Fibroblast of mammary gland (primary cell): ENCODE measurements at regions not wholly inside any gene's neighbourhood (a gene's known extent, or its start where the extent isn't known, plus 50 kb on each side); places are given as distances from the start of the nearest gene placed in this dataset.
A peak's percentile ranks its signal among the peaks of the same experiment; 100 is the strongest.

Experiments used
- DNase-seq: peaks from one replicate; pipeline ENCODE4 v3.0.0-alpha.2; 2010; ENCODE audit warnings: low read depth
- H3K4me3 ChIP-seq: 2 replicates; pipeline ENCODE4 v1.5.1; 2011; ENCODE audit warnings: low read depth, mild to moderate bottlenecking, low read length, moderate library complexity; ENCODE audit not compliant: control insufficient read depth
- TF ChIP-seq, protein P1 (sequence below): conservative IDR thresholded peaks from 2 replicates; pipeline ENCODE4 v1.5.1; 2011; ENCODE audit warnings: low read depth, low read length, inconsistent platforms; ENCODE audit not compliant: control insufficient read depth, insufficient read depth

DNA sequence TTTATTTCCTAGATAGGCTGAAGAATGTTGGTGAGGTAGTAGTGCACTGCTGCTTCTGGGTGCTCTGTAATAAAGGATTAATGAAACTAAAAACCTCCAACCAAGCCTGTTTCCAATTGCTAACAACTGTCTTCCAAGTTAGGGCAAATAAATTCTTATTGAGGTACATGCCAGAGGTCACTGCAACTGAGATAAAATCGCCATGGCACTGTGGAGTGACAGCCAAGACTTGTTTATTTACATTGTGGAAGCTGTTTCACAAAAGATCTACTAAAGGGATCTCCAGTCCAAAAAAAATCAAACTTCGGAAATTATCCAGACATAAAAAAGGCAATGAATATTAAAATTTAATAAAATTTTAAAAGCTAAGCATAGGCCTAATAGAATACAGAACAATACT, 65.2 kb downstream of the HYCC1 start:
- no peak for DNase-seq
- TF ChIP-seq, protein P1, sequence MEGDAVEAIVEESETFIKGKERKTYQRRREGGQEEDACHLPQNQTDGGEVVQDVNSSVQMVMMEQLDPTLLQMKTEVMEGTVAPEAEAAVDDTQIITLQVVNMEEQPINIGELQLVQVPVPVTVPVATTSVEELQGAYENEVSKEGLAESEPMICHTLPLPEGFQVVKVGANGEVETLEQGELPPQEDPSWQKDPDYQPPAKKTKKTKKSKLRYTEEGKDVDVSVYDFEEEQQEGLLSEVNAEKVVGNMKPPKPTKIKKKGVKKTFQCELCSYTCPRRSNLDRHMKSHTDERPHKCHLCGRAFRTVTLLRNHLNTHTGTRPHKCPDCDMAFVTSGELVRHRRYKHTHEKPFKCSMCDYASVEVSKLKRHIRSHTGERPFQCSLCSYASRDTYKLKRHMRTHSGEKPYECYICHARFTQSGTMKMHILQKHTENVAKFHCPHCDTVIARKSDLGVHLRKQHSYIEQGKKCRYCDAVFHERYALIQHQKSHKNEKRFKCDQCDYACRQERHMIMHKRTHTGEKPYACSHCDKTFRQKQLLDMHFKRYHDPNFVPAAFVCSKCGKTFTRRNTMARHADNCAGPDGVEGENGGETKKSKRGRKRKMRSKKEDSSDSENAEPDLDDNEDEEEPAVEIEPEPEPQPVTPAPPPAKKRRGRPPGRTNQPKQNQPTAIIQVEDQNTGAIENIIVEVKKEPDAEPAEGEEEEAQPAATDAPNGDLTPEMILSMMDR: no peak
- H3K4me3 ChIP-seq: no peak overlapping the region

- peak; percentile 21 for DNase-seq
- no peak overlapping the region for H3K4me3 ChIP-seq
- TF ChIP-seq, protein P1: no peak
Observed at GRCh38 chr7:22945584-22945983, 68.3 kb downstream of the HYCC1 start.

DNA sequence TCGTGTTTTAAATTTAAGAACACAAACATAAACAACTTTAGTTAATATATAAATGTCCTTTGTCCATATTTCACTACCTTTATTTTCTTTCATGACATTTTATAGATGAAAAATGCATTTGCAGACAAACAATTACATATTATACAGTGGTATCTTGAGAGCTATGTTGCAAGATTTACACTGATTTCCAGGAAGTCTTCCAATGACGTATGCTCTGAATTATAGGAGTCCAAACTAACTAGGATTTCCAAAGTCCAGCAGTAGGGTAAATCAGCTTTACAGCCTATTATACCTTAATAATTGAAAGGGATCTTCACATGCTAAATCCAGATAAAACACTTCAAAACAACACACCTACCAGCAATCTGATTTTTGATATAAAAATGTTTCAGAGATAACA, 69.4 kb downstream of the HYCC1 start:
- TF ChIP-seq, protein P1: no peak
- H3K4me3 ChIP-seq: no peak overlapping the region
- DNase-seq: peak; percentile 76

DNA sequence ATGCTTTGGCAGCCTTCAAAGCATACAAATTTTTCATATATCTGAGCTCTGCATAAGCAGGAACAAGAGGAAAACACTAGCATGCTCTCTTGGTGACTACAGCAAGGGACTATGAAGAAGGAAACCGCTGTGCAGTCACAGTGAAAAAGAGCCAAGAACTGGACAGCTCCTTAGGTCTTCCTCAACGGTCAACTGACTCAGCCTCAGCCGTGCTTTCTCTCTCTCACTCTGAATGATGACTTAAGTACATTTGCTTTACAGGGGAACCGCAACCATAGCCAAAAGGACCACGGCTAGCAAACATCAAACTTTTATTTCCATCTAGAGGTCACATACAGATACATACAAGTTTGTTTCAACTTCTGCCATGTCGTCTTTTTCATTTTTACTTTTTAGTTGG, 69.9 kb downstream of the HYCC1 start:
- peak; percentile 94 for DNase-seq

GRCh38 chr7:22942191-22942590, 71.7 kb downstream of the HYCC1 start:
- H3K4me3 ChIP-seq: no peak overlapping the region
- TF ChIP-seq, protein P1: no peak
- no peak for DNase-seq

More for the DNA sequence above, 69.9 kb downstream of the HYCC1 start:
- H3K4me3 ChIP-seq: no peak overlapping the region
- TF ChIP-seq, protein P1: no peak

GRCh38 chr7:22939842-22940241, 74.1 kb downstream of the HYCC1 start:
- DNase-seq: no peak
- TF ChIP-seq, protein P1: no peak
- no peak overlapping the region for H3K4me3 ChIP-seq

- no peak for DNase-seq
- TF ChIP-seq, protein P1: no peak
- H3K4me3 ChIP-seq: no peak overlapping the region
Observed at GRCh38 chr7:22937946-22938345, 76.0 kb downstream of the HYCC1 start.
